H9 (cell line): ENCODE measurements at regions not wholly inside any gene's neighbourhood (a gene's known extent, or its start where the extent isn't known, plus 50 kb on each side); places are given as distances from the start of the nearest gene placed in this dataset.
A peak's percentile ranks its signal among the peaks of the same experiment; 100 is the strongest.

Source experiments
- DNase-seq: peaks from one replicate; pipeline ENCODE4 v3.0.0-alpha.2; 2017
- H2AFZ ChIP-seq: one replicate; pipeline ENCODE4 v1.6.1; 2013; ENCODE audit warnings: mild to moderate bottlenecking, low read length, control low read depth, moderate library complexity
- H2AK5ac ChIP-seq: 2 replicates; pipeline ENCODE4 v1.6.1; 2013; ENCODE audit warnings: low read length, control low read depth, mixed read lengths; ENCODE audit not compliant: insufficient read length
- H2BK120ac ChIP-seq: one replicate; pipeline ENCODE4 v1.6.1; 2013; ENCODE audit warnings: low read depth, mild to moderate bottlenecking, low read length, control low read depth, inconsistent platforms; ENCODE audit not compliant: poor library complexity, severe bottlenecking
- H2BK12ac ChIP-seq: 2 replicates; pipeline ENCODE4 v1.6.1; 2013; ENCODE audit warnings: low read length, control low read depth, mixed read lengths, low read depth; ENCODE audit not compliant: insufficient read length
- H2BK15ac ChIP-seq: 2 replicates; pipeline ENCODE4 v1.6.1; 2013; ENCODE audit warnings: low read depth, low read length, control low read depth
- H2BK20ac ChIP-seq: one replicate; pipeline ENCODE4 v1.6.1; 2013; ENCODE audit warnings: low read depth, mild to moderate bottlenecking, low read length, control low read depth, inconsistent platforms; ENCODE audit not compliant: poor library complexity, severe bottlenecking
- H2BK5ac ChIP-seq: 2 replicates; pipeline ENCODE4 v1.6.1; 2013; ENCODE audit warnings: low read length, control low read depth, mixed read lengths; ENCODE audit not compliant: insufficient read length
- H3K14ac ChIP-seq: 2 replicates; pipeline ENCODE4 v1.6.1; 2013; ENCODE audit warnings: low read length, control low read depth; ENCODE audit not compliant: insufficient read depth
- H3K18ac ChIP-seq: 2 replicates; pipeline ENCODE4 v1.6.1; 2013; ENCODE audit warnings: low read depth, mild to moderate bottlenecking, mixed read lengths, low read length, control low read depth; ENCODE audit not compliant: insufficient read length
- H3K23ac ChIP-seq: 2 replicates; pipeline ENCODE4 v1.6.1; 2013; ENCODE audit warnings: low read length, control low read depth, mixed read lengths, low read depth; ENCODE audit not compliant: insufficient read length
- H3K23me2 ChIP-seq: 2 replicates; pipeline ENCODE4 v1.6.1; 2013; ENCODE audit warnings: low read depth, mild to moderate bottlenecking, mixed read lengths, low read length, control low read depth; ENCODE audit not compliant: insufficient read length, poor library complexity, severe bottlenecking
- H3K27ac ChIP-seq: 2 replicates; pipeline ENCODE4 v1.5.1; 2013; ENCODE audit warnings: low read length, control low read depth, mixed read lengths, low read depth; ENCODE audit not compliant: insufficient read length
- H3K27me3 ChIP-seq: 2 replicates; pipeline ENCODE4 v1.6.1; 2013; ENCODE audit warnings: low read length, control low read depth, inconsistent platforms; ENCODE audit not compliant: insufficient read depth
- H3K4ac ChIP-seq: 2 replicates; pipeline ENCODE4 v1.6.1; 2013; ENCODE audit warnings: low read depth, mild to moderate bottlenecking, control low read depth, inconsistent platforms, low read length, moderate library complexity
- H3K4me1 ChIP-seq: 2 replicates; pipeline ENCODE4 v1.6.1; 2013; ENCODE audit warnings: low read length, control low read depth, inconsistent platforms; ENCODE audit not compliant: insufficient read depth
- H3K4me2 ChIP-seq: 2 replicates; pipeline ENCODE4 v1.6.1; 2013; ENCODE audit warnings: low read length, control low read depth, mixed read lengths; ENCODE audit not compliant: insufficient read length, insufficient read depth
- H3K56ac ChIP-seq: 2 replicates; pipeline ENCODE4 v1.6.1; 2013; ENCODE audit warnings: low read depth, mild to moderate bottlenecking, mixed read lengths, low read length, control low read depth; ENCODE audit not compliant: insufficient read length
- H3K79me1 ChIP-seq: 2 replicates; pipeline ENCODE4 v1.6.1; 2013; ENCODE audit warnings: low read depth, mild to moderate bottlenecking, moderate library complexity, low read length, control low read depth, inconsistent platforms; ENCODE audit not compliant: insufficient read depth, poor library complexity, severe bottlenecking
- H3K79me2 ChIP-seq: 2 replicates; pipeline ENCODE4 v1.6.1; 2013; ENCODE audit warnings: low read length, control low read depth, inconsistent platforms; ENCODE audit not compliant: insufficient read depth
- H3K9ac ChIP-seq: 2 replicates; pipeline ENCODE4 v1.6.1; 2013; ENCODE audit warnings: low read length, control low read depth, mixed read lengths; ENCODE audit not compliant: insufficient read length; ENCODE audit errors: extremely low read depth
- H3K9me3 ChIP-seq: one replicate; pipeline ENCODE4 v1.6.1; 2013; ENCODE audit warnings: low read depth, low read length, inconsistent platforms; ENCODE audit not compliant: control insufficient read depth
- H3T11ph ChIP-seq: one replicate; pipeline ENCODE4 v1.6.1; 2013; ENCODE audit warnings: mild to moderate bottlenecking, low read length, control low read depth, inconsistent platforms
- H4K20me1 ChIP-seq: one replicate; pipeline ENCODE4 v1.6.1; 2013; ENCODE audit not compliant: control insufficient read depth, insufficient read length, insufficient read depth
- H4K5ac ChIP-seq: 2 replicates; pipeline ENCODE4 v1.6.1; 2013; ENCODE audit warnings: low read depth, mild to moderate bottlenecking, mixed read lengths, low read length, control low read depth; ENCODE audit not compliant: insufficient read length
- H4K8ac ChIP-seq: replicated peaks from 2 replicates; pipeline ENCODE4 v1.6.1; 2013; ENCODE audit warnings: low read length, control low read depth, mixed read lengths, low read depth; ENCODE audit not compliant: insufficient read length
- H4K91ac ChIP-seq: 2 replicates; pipeline ENCODE4 v1.6.1; 2013; ENCODE audit warnings: low read depth, mild to moderate bottlenecking, moderate library complexity, mixed read lengths, low read length, control low read depth; ENCODE audit not compliant: insufficient read length
- H3K27ac Mint-ChIP-seq, 3 experiments: 2 replicates in 2 of 3; 3 replicates in 1 of 3; pipeline ENCODE4 v1.8.0; 2020 to 2021; ENCODE audit warnings: mixed read lengths in 3 of 3, mild to moderate bottlenecking in 1 of 3, moderate library complexity in 1 of 3
- H3K27me3 Mint-ChIP-seq: 2 replicates; pipeline ENCODE4 v1.8.0; 2021; ENCODE audit warnings: low read depth, mild to moderate bottlenecking, moderate library complexity, mixed read lengths
- H3K36me3 Mint-ChIP-seq, 3 experiments: 2 replicates in 2 of 3; 3 replicates in 1 of 3; pipeline ENCODE4 v1.8.0; 2020 to 2021; ENCODE audit warnings: low read depth in 3 of 3, mixed read lengths in 3 of 3; ENCODE audit not compliant: insufficient read depth in 1 of 3
- H3K4me1 Mint-ChIP-seq, 2 experiments: 2 replicates each; pipeline ENCODE4 v1.8.0; 2020; ENCODE audit warnings: mixed read lengths in 2 of 2
- H3K4me3 Mint-ChIP-seq, 2 experiments: 2 replicates in 1 of 2; 3 replicates in 1 of 2; pipeline ENCODE4 v1.8.0; 2020 to 2021; ENCODE audit warnings: mild to moderate bottlenecking in 2 of 2, mixed read lengths in 2 of 2, moderate library complexity in 1 of 2
- H3K9me3 Mint-ChIP-seq, 2 experiments: 2 replicates in 1 of 2; 3 replicates in 1 of 2; pipeline ENCODE4 v1.8.0; 2020; ENCODE audit warnings: mild to moderate bottlenecking in 2 of 2, mixed read lengths in 2 of 2, moderate library complexity in 1 of 2
- CTCF ChIP-seq: fragments of 200-600 bp; sonication (generic); conservative IDR thresholded peaks from 3 replicates; pipeline ENCODE4 v1.8.0; 2021; ENCODE audit warnings: antibody characterized with exemption, mild to moderate bottlenecking
- WGBS: extraction: QIAGEN DNeasy Blood & Tissue Kit; methylation state at CpG from one replicate; pipeline ENCODE4 v1.1.7; 2013; ENCODE audit warnings: missing lambda C conversion rate, low lambda C conversion rate, mixed read lengths; ENCODE audit not compliant: insufficient read length; ENCODE audit errors: extremely low coverage; 5-methylcytosine and 5-hydroxymethylcytosine counted together

DNA sequence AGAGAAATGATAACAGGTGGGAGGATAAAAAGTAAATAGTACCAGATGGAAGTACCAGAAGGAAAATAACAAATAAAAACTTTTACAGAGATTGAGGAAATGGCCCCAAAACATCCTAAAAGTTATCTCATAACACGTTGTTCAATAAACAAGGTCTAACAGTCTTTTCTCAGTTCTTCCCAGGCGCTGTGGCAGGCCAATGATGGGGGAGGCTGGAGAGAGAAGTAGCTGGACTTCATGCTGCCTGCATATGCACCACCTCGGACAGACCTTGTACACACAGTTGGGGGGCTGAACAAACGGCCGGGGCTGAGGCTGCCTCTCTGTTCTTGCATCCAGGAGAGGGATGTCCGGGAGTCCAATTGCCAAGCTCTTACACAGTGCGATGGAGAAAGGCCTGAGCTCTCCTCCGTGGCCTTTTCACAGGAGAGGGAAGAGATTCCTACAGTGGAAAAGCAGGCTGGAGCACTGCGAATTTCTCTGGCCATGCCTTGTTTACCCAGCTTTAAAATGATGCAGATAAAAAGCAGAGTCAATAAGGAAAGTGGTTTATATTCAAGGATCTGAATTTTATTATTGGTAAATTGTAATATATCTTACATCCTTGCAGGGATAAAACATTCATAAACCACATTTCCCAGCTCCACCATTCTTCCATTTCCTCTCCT lies 109.8 kb downstream of the PHLDA1 start:
- no CpG with 5 or more reads among the region's 9 CpGs for WGBS

More for the DNA sequence above, 109.8 kb downstream of the PHLDA1 start:
- no peak overlapping the region for H3K23ac ChIP-seq
- no peaks in the 10 kb centered on the region for H3K79me2 ChIP-seq
- no peak overlapping the region for H3K4me2 ChIP-seq
- peak overlapping the region in 1 of 3 experiments; percentile 91; a peak in 1 of 7 replicates for H3K27ac Mint-ChIP-seq
- H4K20me1 ChIP-seq: no peaks in the 10 kb centered on the region
- no peak overlapping the region for H2BK15ac ChIP-seq
- H2AFZ ChIP-seq: no peak overlapping the region
- H2AK5ac ChIP-seq: no peak overlapping the region
- H4K91ac ChIP-seq: no peak overlapping the region
- no peak overlapping the region for H2BK5ac ChIP-seq
- no peak overlapping the region for H3K4ac ChIP-seq
- no peak overlapping the region for H3K18ac ChIP-seq
- no peak overlapping the region for H3K4me3 Mint-ChIP-seq
- H4K5ac ChIP-seq: no peak overlapping the region
- H3K27me3 ChIP-seq: no peaks in the 10 kb centered on the region
- no peak for TF ChIP-seq CTCF
- no peak overlapping the region for H3K56ac ChIP-seq
- no peak overlapping the region for H2BK12ac ChIP-seq
- no peak overlapping the region for H4K8ac ChIP-seq
- no peak overlapping the region for H3K14ac ChIP-seq
- H3T11ph ChIP-seq: no peak overlapping the region
- H3K36me3 Mint-ChIP-seq: peaks cover 21 to 30% (median 24%) of the 10 kb centered on the region in 3 experiments
- no peak overlapping the region for H3K9ac ChIP-seq
- no peaks in the 10 kb centered on the region for H3K23me2 ChIP-seq
- H3K27me3 Mint-ChIP-seq: no peaks in the 10 kb centered on the region; the same call in 1 of the 2 replicates
- DNase-seq: no peak
- peaks cover 13 to 17% of the 10 kb centered on the region in 2 experiments for H3K4me1 Mint-ChIP-seq
- no peak overlapping the region for H3K27ac ChIP-seq
- no peak overlapping the region for H2BK20ac ChIP-seq
- peaks cover 19% of the 10 kb centered on the region for H3K9me3 ChIP-seq
- no peaks in the 10 kb centered on the region for H3K79me1 ChIP-seq
- H3K9me3 Mint-ChIP-seq: peaks cover 23 to 25% of the 10 kb centered on the region in 2 experiments
- peaks cover 3% of the 10 kb centered on the region; the same call in 1 of the 2 replicates for H3K4me1 ChIP-seq
- H2BK120ac ChIP-seq: no peak overlapping the region
